H1 (cell line): ENCODE measurements at regions not wholly inside any gene's neighbourhood (a gene's known extent, or its start where the extent isn't known, plus 50 kb on each side); places are given as distances from the start of the nearest gene placed in this dataset.

Experiments used
- CTCF ChIA-PET: fragments of 300-600 bp; sonication (Branson Sonifier 250); formaldehyde crosslinking; loops from one replicate; lab custom pipeline; 2021; ENCODE audit not compliant: partially characterized antibody; lab: Charles Lee
- POLR2A ChIA-PET: fragments of 300-600 bp; sonication (Branson Sonifier 250); formaldehyde crosslinking; loops from one replicate; lab custom pipeline; 2021; ENCODE audit warnings: inconsistent platforms; ENCODE audit not compliant: partially characterized antibody; lab: Charles Lee
- DNase-seq, 2 experiments: peaks; one replicate each; pipeline versions ENCODE4 v3.0.0 to v3.0.0-alpha.2; 2010 to 2022; ENCODE audit warnings: low spot score in 2 of 2, low read depth in 1 of 2, mixed read lengths in 1 of 2
- FAIRE-seq: peaks from 2 replicates; lab custom pipeline; 2011; peaks lifted over from hg19 to GRCh38; lab: Jason Lieb, UNC
- H2AFZ ChIP-seq: 2 replicates; pipeline ENCODE4 v1.8.1; 2012; ENCODE audit warnings: low read length, inconsistent platforms
- H2AK5ac ChIP-seq: 2 replicates; pipeline ENCODE4 v1.6.1; 2013; ENCODE audit warnings: low read depth, low read length
- H2BK120ac ChIP-seq: replicated peaks from 2 replicates; pipeline ENCODE3; 2013; ENCODE audit warnings: low read depth, low read length, inconsistent platforms
- H2BK12ac ChIP-seq: 2 replicates; pipeline ENCODE4 v1.6.1; 2013; ENCODE audit warnings: low read depth, low read length
- H2BK15ac ChIP-seq: 2 replicates; pipeline ENCODE4 v1.6.1; 2013; ENCODE audit warnings: low read length
- H2BK20ac ChIP-seq: 2 replicates; pipeline ENCODE4 v1.6.1; 2013; ENCODE audit warnings: low read length
- H2BK5ac ChIP-seq: 2 replicates; pipeline ENCODE4 v1.6.1; 2013; ENCODE audit warnings: low read depth, low read length
- H3K14ac ChIP-seq: 2 replicates; pipeline ENCODE4 v1.6.1; 2013; ENCODE audit warnings: inconsistent platforms; ENCODE audit not compliant: insufficient read length
- H3K18ac ChIP-seq: 2 replicates; pipeline ENCODE4 v1.6.1; 2013; ENCODE audit warnings: low read length; ENCODE audit errors: extremely low read depth
- H3K23ac ChIP-seq: 2 replicates; pipeline ENCODE4 v1.6.1; 2013; ENCODE audit warnings: inconsistent platforms; ENCODE audit not compliant: insufficient read length
- H3K23me2 ChIP-seq: 2 replicates; pipeline ENCODE4 v1.6.1; 2013; ENCODE audit warnings: low read depth, low read length
- H3K27ac ChIP-seq: 2 replicates; pipeline ENCODE4 v1.6.1; 2011; ENCODE audit warnings: low read depth, low read length, inconsistent platforms
- H3K27me3 ChIP-seq, 4 experiments: replicated peaks in 1 of 4; 1 replicate in 1 of 4; 2 replicates in 3 of 4; pipeline versions ENCODE4 v1.6.1 to v1.8.1; 2011 to 2013; ENCODE audit warnings: low read length in 3 of 4, mild to moderate bottlenecking in 3 of 4, inconsistent platforms in 2 of 4, mixed read lengths in 2 of 4, moderate library complexity in 1 of 4; ENCODE audit not compliant: control insufficient read depth in 3 of 4, insufficient read depth in 3 of 4; ENCODE audit errors: extremely low read depth in 1 of 4
- H3K36me3 ChIP-seq, 4 experiments: 2 replicates each; pipeline versions ENCODE4 v1.6.1 to v1.8.1; 2011 to 2013; ENCODE audit warnings: mild to moderate bottlenecking in 4 of 4, low read length in 3 of 4, moderate library complexity in 2 of 4, control low read depth in 1 of 4, inconsistent platforms in 1 of 4; ENCODE audit not compliant: insufficient read depth in 4 of 4, control insufficient read depth in 2 of 4
- H3K4ac ChIP-seq: replicated peaks from 2 replicates; pipeline ENCODE3; 2013; ENCODE audit warnings: low read length, low read depth, mixed read lengths, inconsistent platforms; ENCODE audit not compliant: insufficient read length
- H3K4me1 ChIP-seq, 4 experiments: replicated peaks in 1 of 4; 1 replicate in 1 of 4; 2 replicates in 3 of 4; pipeline versions ENCODE4 v1.6.1 to v1.8.1; 2011 to 2013; ENCODE audit warnings: low read length in 3 of 4, inconsistent platforms in 2 of 4, mixed read lengths in 1 of 4; ENCODE audit not compliant: insufficient read depth in 4 of 4, control insufficient read depth in 3 of 4
- H3K4me2 ChIP-seq, 2 experiments: 2 replicates each; pipeline versions ENCODE4 v1.6.1 to v1.8.1; 2011 to 2013; ENCODE audit warnings: low read depth in 2 of 2, low read length in 2 of 2, control low read depth in 1 of 2, inconsistent platforms in 1 of 2, mild to moderate bottlenecking in 1 of 2; ENCODE audit not compliant: insufficient read depth in 1 of 2
- H3K4me3 ChIP-seq, 4 experiments: fragments of 200-600, 300-600 bp in 1 of 4; sonication (generic), shearing (Covaris generic), sonication (Bioruptor Twin) in 1 of 4; 2 replicates each; pipeline versions ENCODE4 v1.5.1 to v1.8.1; 2011 to 2016; ENCODE audit warnings: low read length in 4 of 4, low read depth in 3 of 4, control low read depth in 2 of 4, inconsistent platforms in 2 of 4, mild to moderate bottlenecking in 2 of 4, mixed read lengths in 1 of 4, moderate library complexity in 1 of 4; ENCODE audit not compliant: insufficient read depth in 2 of 4; ENCODE audit errors: extremely low read depth in 1 of 4
- H3K56ac ChIP-seq: replicated peaks from 2 replicates; pipeline ENCODE3; 2013; ENCODE audit warnings: low read depth, mild to moderate bottlenecking, mixed read lengths, low read length, inconsistent platforms; ENCODE audit not compliant: insufficient read length
- H3K79me1 ChIP-seq: 2 replicates; pipeline ENCODE4 v1.6.1; 2013; ENCODE audit warnings: low read depth, low read length, control low read depth
- H3K79me2 ChIP-seq, 2 experiments: 2 replicates each; pipeline versions ENCODE4 v1.6.1 to v1.8.1; 2012 to 2013; ENCODE audit warnings: low read length in 2 of 2, mild to moderate bottlenecking in 2 of 2, inconsistent platforms in 1 of 2; ENCODE audit not compliant: insufficient read depth in 2 of 2, control insufficient read depth in 1 of 2
- H3K9ac ChIP-seq, 4 experiments: replicated peaks in 1 of 4; 1 replicate in 1 of 4; 2 replicates in 3 of 4; pipeline versions ENCODE4 v1.6.1 to v1.8.1; 2011 to 2013; ENCODE audit warnings: low read depth in 3 of 4, low read length in 3 of 4, control low read depth in 2 of 4, mild to moderate bottlenecking in 2 of 4, moderate library complexity in 2 of 4, inconsistent platforms in 1 of 4; ENCODE audit errors: extremely low read depth in 1 of 4
- H3K9me3 ChIP-seq, 2 experiments: 2 replicates each; pipeline versions ENCODE4 v1.6.1 to v1.8.1; 2012 to 2013; ENCODE audit warnings: mild to moderate bottlenecking in 2 of 2, moderate library complexity in 2 of 2, control low read depth in 1 of 2, inconsistent platforms in 1 of 2, low read depth in 1 of 2, low read length in 1 of 2, mixed read lengths in 1 of 2; ENCODE audit not compliant: insufficient read depth in 2 of 2
- H4K20me1 ChIP-seq, 2 experiments: replicated peaks in 1 of 2; 2 replicates each; pipeline versions ENCODE3 to v1.8.1; 2011 to 2013; ENCODE audit warnings: inconsistent platforms in 2 of 2, low read length in 2 of 2, mild to moderate bottlenecking in 1 of 2; ENCODE audit not compliant: insufficient read depth in 2 of 2, control insufficient read depth in 1 of 2
- H4K5ac ChIP-seq: 2 replicates; pipeline ENCODE4 v1.6.1; 2013; ENCODE audit warnings: low read length, low read depth, mixed read lengths, inconsistent platforms; ENCODE audit not compliant: insufficient read length
- H4K8ac ChIP-seq: 2 replicates; pipeline ENCODE4 v1.8.0; 2013; ENCODE audit warnings: mild to moderate bottlenecking, moderate library complexity, low read length, inconsistent platforms; ENCODE audit not compliant: insufficient read depth; ENCODE audit errors: extremely low read depth
- H4K91ac ChIP-seq: replicated peaks from 2 replicates; pipeline ENCODE3; 2013; ENCODE audit warnings: low read length, mixed read lengths, inconsistent platforms; ENCODE audit not compliant: insufficient read length
- SUZ12 ChIP-seq: fragments of 200-600 bp; sonication (generic); IDR thresholded peaks from 2 replicates; pipeline ENCODE4 v1.6.1; 2012; ENCODE audit warnings: mild to moderate bottlenecking, inconsistent platforms, low read length, moderate library complexity, mixed read lengths
- TAF1 ChIP-seq: IDR thresholded peaks from 2 replicates; pipeline ENCODE4 v1.6.1; 2011; ENCODE audit warnings: mild to moderate bottlenecking, low read depth, low read length
- WGBS, 2 experiments: shearing (Covaris generic) in 1 of 2; methylation state at CpG; one replicate each; pipeline versions ENCODE4 v1.1.6 to v1.1.7; 2013 to 2015; ENCODE audit warnings: low lambda C conversion rate in 2 of 2, mixed read lengths in 2 of 2, inconsistent platforms in 1 of 2, low coverage in 1 of 2, missing lambda C conversion rate in 1 of 2; ENCODE audit not compliant: insufficient replicate concordance in 2 of 2, insufficient coverage in 1 of 2, insufficient read length in 1 of 2; ENCODE audit errors: extremely low coverage in 1 of 2, missing lambda C conversion rate in 1 of 2; 5-methylcytosine and 5-hydroxymethylcytosine counted together

DNA sequence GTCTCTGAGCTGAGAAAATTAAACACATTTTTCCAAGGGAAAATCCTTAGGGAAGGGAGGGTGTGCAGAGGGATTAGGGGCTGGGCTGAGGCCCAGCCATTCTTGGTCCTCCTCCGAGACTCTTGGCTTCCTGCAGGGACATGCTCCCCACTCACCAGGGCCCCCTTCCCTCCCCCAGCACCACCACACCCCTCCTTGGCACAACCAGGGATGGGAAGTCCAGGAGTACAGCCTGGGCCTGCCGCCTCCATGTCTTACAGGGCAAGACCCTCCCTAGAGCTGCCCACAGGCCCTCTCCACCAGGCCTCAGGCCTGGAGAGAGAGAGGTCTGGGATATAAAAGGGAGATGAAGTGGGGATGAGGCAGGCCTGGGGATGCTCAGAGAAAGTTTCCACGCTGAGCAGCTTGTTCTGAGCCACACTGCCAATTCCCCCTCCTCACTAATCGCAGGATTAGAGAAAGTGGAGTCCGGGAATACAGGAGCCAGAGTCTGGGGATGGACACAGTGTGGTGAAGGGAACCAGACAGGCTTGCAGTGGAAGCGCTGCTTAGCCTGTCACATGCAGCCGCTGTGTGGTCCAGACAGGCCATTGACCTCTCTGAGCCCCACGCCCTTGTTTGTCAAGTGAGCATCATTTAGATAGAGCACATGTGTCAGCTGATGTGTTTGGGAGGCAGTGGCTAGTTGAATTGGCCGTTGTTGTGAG is 105.5 kb downstream of the MRPL14 start:
- Histone ChIP-seq H3K56ac (no peak overlapping the region), H2BK120ac (no peak overlapping the region), H2AFZ (no peak overlapping the region), H3K4me1 (peaks cover 0 to 4% (median under 1%) of the 10 kb centered on the region in 4 experiments; a peak in 2 of 7 replicates), H2BK5ac (no peak overlapping the region), H3K9ac (no peak overlapping the region), H4K5ac (no peak overlapping the region), H4K20me1 (no peaks in the 10 kb centered on the region), H3K9me3 (no peaks in the 10 kb centered on the region), H3K27me3 (no peaks in the 10 kb centered on the region), H3K4ac (no peak overlapping the region), H2AK5ac (no peak overlapping the region), H3K27ac (no peak overlapping the region), H3K79me1 (no peaks in the 10 kb centered on the region), H3K36me3 (no peaks in the 10 kb centered on the region), H2BK20ac (no peak overlapping the region), H4K8ac (no peak overlapping the region), H2BK15ac (no peak overlapping the region), H3K23me2 (no peaks in the 10 kb centered on the region), H3K79me2 (no peaks in the 10 kb centered on the region), H3K18ac (no peak overlapping the region), H3K4me2 (no peak overlapping the region), H2BK12ac (no peak overlapping the region), H3K23ac (no peak overlapping the region), H3K14ac (no peak overlapping the region), H4K91ac (no peak overlapping the region), H3K4me3 (no peak overlapping the region)
- no peak for FAIRE-seq
- ChIA-PET CTCF (interaction anchor here (0.9 to 2.9 kb wide), 6 partner anchors 10 to 53 kb away, joined by 3 to 15 read pairs (median 4); no protein-coding TSS in a partner anchor), POLR2A (interaction anchor here (1.2 kb wide), 1 partner anchor 9 kb away, joined by 3 read pairs; no protein-coding TSS in a partner anchor)
- 81% methylated on average over 9 of the region's 9 CpGs; no CpG with 5 or more reads in 1 of the 2 experiments for WGBS, 2 experiments
- no peak for TF ChIP-seq SUZ12
- TF ChIP-seq TAF1, result no peak
- no peak for DNase-seq
